ENCODE measurements at regions not wholly inside any gene's neighbourhood (a gene's known extent, or its start where the extent isn't known, plus 50 kb on each side); places are given as distances from the start of the nearest gene placed in this dataset.

GRCh38 chr1:53392460-53392859 is 64.6 kb upstream of the LRP8 start (continued):
- TF ChIP-seq CTCF (IDR thresholded peaks at IDR 0.05 in 2 of 3, conservative IDR thresholded peaks at IDR 0.05 in 1 of 3; ENCODE audit: insufficient read depth in 2 of 3, low read depth in 1 of 3, low read length in 3 of 3) (peak; percentile 26 to 42 (median 38); a peak in 3 of 6 replicates), ZFP36 (IDR thresholded peaks at IDR 0.05; ENCODE audit: low read depth, low read length, partially characterized antibody) (no peak), SP1 (CRISPR knock-in tag; IDR thresholded peaks at IDR 0.05) (no peak), RAD21 (CRISPR knock-in tag; conservative IDR thresholded peaks at IDR 0.05 in 1 of 2, IDR thresholded peaks at IDR 0.05 in 1 of 2) (peak in 1 of 2 experiments; percentile 43; a peak in 1 of 4 replicates), ZBTB26 (CRISPR knock-in tag; IDR thresholded peaks at IDR 0.05) (no peak), HLTF (IDR thresholded peaks at IDR 0.05) (no peak), KHSRP (IDR thresholded peaks at IDR 0.05) (no peak), ZNF699 (CRISPR knock-in tag; IDR thresholded peaks at IDR 0.05; ENCODE audit: insufficient replicate concordance) (no peak), POLR2B (IDR thresholded peaks at IDR 0.05; ENCODE audit: low read depth, partially characterized antibody) (no peak), ZNF140 (CRISPR knock-in tag; IDR thresholded peaks at IDR 0.05) (no peak), HNRNPUL1 (IDR thresholded peaks at IDR 0.05; ENCODE audit: low read length) (no peak), HDAC2 (IDR thresholded peaks at IDR 0.05) (no peak), DLX4 (CRISPR knock-in tag; IDR thresholded peaks at IDR 0.05) (no peak), HIVEP1 (CRISPR knock-in tag; IDR thresholded peaks at IDR 0.05) (no peak)
- TF ChIP-seq, protein P1, sequence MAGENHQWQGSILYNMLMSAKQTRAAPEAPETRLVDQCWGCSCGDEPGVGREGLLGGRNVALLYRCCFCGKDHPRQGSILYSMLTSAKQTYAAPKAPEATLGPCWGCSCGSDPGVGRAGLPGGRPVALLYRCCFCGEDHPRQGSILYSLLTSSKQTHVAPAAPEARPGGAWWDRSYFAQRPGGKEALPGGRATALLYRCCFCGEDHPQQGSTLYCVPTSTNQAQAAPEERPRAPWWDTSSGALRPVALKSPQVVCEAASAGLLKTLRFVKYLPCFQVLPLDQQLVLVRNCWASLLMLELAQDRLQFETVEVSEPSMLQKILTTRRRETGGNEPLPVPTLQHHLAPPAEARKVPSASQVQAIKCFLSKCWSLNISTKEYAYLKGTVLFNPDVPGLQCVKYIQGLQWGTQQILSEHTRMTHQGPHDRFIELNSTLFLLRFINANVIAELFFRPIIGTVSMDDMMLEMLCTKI (IDR thresholded peaks at IDR 0.05; ENCODE audit: partially characterized antibody): no peak
- TF ChIP-seq, protein P2, sequence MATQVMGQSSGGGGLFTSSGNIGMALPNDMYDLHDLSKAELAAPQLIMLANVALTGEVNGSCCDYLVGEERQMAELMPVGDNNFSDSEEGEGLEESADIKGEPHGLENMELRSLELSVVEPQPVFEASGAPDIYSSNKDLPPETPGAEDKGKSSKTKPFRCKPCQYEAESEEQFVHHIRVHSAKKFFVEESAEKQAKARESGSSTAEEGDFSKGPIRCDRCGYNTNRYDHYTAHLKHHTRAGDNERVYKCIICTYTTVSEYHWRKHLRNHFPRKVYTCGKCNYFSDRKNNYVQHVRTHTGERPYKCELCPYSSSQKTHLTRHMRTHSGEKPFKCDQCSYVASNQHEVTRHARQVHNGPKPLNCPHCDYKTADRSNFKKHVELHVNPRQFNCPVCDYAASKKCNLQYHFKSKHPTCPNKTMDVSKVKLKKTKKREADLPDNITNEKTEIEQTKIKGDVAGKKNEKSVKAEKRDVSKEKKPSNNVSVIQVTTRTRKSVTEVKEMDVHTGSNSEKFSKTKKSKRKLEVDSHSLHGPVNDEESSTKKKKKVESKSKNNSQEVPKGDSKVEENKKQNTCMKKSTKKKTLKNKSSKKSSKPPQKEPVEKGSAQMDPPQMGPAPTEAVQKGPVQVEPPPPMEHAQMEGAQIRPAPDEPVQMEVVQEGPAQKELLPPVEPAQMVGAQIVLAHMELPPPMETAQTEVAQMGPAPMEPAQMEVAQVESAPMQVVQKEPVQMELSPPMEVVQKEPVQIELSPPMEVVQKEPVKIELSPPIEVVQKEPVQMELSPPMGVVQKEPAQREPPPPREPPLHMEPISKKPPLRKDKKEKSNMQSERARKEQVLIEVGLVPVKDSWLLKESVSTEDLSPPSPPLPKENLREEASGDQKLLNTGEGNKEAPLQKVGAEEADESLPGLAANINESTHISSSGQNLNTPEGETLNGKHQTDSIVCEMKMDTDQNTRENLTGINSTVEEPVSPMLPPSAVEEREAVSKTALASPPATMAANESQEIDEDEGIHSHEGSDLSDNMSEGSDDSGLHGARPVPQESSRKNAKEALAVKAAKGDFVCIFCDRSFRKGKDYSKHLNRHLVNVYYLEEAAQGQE (IDR thresholded peaks at IDR 0.05; ENCODE audit: borderline replicate concordance): peak; percentile 37; the same call in 1 of the 2 replicates
- TF ChIP-seq, protein P2 (CRISPR knock-in tag; IDR thresholded peaks at IDR 0.05; ENCODE audit: low read depth): no peak
